Peyer's patch (tissue), 4 donors: ENCODE measurements at regions not wholly inside any gene's neighbourhood (a gene's known extent, or its start where the extent isn't known, plus 50 kb on each side); places are given as distances from the start of the nearest gene placed in this dataset.

ENCODE experiments used
- POLR2A ChIP-seq, 2 donors: fragments of 450-650 bp; IDR thresholded peaks; one replicate each; pipeline ENCODE4 v1.5.1; 2017; ENCODE audit warnings: antibody characterized with exemption in 2 of 2, mild to moderate bottlenecking in 2 of 2, moderate library complexity in 2 of 2
- TF ChIP-seq, protein P1 (sequence below), 6 experiments: fragments of 450-650 bp in 4 of 6; fragments of 200-600 bp in 2 of 6; sonication (generic) in 1 of 6; IDR thresholded peaks; one replicate each; pipeline ENCODE4 v1.5.1; 2017 to 2019; ENCODE audit warnings: antibody characterized with exemption in 6 of 6, mild to moderate bottlenecking in 3 of 6, moderate library complexity in 1 of 6

DNA sequence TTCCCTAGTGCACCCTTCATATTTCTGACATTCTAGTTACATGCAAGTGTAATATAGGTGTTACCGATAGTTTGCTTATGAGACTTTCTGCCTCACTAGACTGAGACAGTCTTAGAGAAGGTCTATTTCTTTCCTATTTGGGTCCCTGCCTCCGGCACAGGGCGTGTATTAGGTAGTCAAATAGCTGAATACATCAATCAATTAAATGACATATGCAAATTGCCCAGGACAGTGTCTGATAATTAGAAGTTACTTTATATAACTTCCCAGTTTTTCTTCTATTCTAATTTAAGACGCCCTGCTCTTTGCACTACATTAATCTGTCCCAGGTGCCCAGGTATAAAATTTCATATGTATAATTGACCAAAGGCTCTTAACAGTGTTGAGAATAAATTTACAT is 264.2 kb downstream of the RAB28 start:
- TF ChIP-seq, protein P1, sequence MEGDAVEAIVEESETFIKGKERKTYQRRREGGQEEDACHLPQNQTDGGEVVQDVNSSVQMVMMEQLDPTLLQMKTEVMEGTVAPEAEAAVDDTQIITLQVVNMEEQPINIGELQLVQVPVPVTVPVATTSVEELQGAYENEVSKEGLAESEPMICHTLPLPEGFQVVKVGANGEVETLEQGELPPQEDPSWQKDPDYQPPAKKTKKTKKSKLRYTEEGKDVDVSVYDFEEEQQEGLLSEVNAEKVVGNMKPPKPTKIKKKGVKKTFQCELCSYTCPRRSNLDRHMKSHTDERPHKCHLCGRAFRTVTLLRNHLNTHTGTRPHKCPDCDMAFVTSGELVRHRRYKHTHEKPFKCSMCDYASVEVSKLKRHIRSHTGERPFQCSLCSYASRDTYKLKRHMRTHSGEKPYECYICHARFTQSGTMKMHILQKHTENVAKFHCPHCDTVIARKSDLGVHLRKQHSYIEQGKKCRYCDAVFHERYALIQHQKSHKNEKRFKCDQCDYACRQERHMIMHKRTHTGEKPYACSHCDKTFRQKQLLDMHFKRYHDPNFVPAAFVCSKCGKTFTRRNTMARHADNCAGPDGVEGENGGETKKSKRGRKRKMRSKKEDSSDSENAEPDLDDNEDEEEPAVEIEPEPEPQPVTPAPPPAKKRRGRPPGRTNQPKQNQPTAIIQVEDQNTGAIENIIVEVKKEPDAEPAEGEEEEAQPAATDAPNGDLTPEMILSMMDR (IDR thresholded peaks at IDR 0.05): no peak
- TF ChIP-seq POLR2A (IDR thresholded peaks at IDR 0.05): no peak
